OCI-LY1 (cell line): ENCODE measurements at regions not wholly inside any gene's neighbourhood (a gene's known extent, or its start where the extent isn't known, plus 50 kb on each side); places are given as distances from the start of the nearest gene placed in this dataset.

ENCODE experiments used
- EZH2 ChIP-seq: fragments of 200-600 bp; sonication (generic), shearing (Covaris generic); IDR thresholded peaks from 2 replicates; pipeline ENCODE4 v1.8.0; 2017; ENCODE audit warnings: borderline replicate concordance, mixed run types, mild to moderate bottlenecking, antibody characterized with exemption, low read length, moderate library complexity, mixed read lengths
- TF ChIP-seq, protein P1 (sequence below): fragments of 200-600 bp; sonication (generic), shearing (Covaris generic); IDR thresholded peaks from 2 replicates; pipeline ENCODE4 v1.5.1; 2017; ENCODE audit warnings: mild to moderate bottlenecking, antibody characterized with exemption, low read length, moderate library complexity, mixed read lengths

DNA sequence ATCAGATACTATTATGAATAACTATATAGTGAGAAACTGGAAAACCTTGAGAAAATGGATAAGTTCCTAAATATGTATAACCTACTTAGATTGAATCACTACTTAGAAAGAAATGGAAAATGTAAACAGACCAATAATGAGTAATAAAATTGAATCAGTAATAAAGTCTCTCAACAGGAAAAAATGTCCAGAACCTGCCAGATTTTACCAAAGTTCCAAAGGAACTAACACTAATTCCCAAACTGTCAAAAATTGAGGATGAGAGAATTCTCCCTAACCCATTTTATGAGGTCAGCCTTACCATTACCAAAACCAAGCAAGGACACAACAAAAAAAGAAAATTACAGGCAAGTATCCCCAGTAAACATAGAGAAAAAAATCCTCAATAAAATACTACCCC, 272.0 kb downstream of the RPAP3 start:
- TF ChIP-seq, protein P1, sequence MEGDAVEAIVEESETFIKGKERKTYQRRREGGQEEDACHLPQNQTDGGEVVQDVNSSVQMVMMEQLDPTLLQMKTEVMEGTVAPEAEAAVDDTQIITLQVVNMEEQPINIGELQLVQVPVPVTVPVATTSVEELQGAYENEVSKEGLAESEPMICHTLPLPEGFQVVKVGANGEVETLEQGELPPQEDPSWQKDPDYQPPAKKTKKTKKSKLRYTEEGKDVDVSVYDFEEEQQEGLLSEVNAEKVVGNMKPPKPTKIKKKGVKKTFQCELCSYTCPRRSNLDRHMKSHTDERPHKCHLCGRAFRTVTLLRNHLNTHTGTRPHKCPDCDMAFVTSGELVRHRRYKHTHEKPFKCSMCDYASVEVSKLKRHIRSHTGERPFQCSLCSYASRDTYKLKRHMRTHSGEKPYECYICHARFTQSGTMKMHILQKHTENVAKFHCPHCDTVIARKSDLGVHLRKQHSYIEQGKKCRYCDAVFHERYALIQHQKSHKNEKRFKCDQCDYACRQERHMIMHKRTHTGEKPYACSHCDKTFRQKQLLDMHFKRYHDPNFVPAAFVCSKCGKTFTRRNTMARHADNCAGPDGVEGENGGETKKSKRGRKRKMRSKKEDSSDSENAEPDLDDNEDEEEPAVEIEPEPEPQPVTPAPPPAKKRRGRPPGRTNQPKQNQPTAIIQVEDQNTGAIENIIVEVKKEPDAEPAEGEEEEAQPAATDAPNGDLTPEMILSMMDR, result no peak
- no peak for TF ChIP-seq EZH2
